Endodermal cell (in vitro differentiated cells): ENCODE measurements at regions not wholly inside any gene's neighbourhood (a gene's known extent, or its start where the extent isn't known, plus 50 kb on each side); places are given as distances from the start of the nearest gene placed in this dataset.

ENCODE experiments used
- DNase-seq: peaks from one replicate; pipeline ENCODE4 v3.0.0-alpha.2; 2017
- H3K27ac ChIP-seq: 2 replicates; pipeline ENCODE4 v1.5.1; 2013; ENCODE audit warnings: mild to moderate bottlenecking, low read depth, low read length, moderate library complexity
- H3K27me3 ChIP-seq: 2 replicates; pipeline ENCODE4 v1.6.1; 2013; ENCODE audit warnings: mild to moderate bottlenecking, low read length, moderate library complexity; ENCODE audit not compliant: insufficient read depth, control insufficient read depth, poor library complexity, severe bottlenecking
- H3K36me3 ChIP-seq: 2 replicates; pipeline ENCODE4 v1.7.0; 2013; ENCODE audit warnings: mild to moderate bottlenecking, low read length, moderate library complexity; ENCODE audit not compliant: control insufficient read depth, insufficient read depth
- H3K4me1 ChIP-seq: one replicate; pipeline ENCODE4 v1.7.0; 2013; ENCODE audit warnings: low read length; ENCODE audit not compliant: control insufficient read depth, insufficient read depth
- H3K4me3 ChIP-seq: 2 replicates; pipeline ENCODE4 v1.5.1; 2013; ENCODE audit warnings: mild to moderate bottlenecking, low read length, moderate library complexity
- H3K9ac ChIP-seq: 2 replicates; pipeline ENCODE4 v1.6.1; 2013; ENCODE audit warnings: mild to moderate bottlenecking, low read length, moderate library complexity; ENCODE audit not compliant: poor library complexity, severe bottlenecking; ENCODE audit errors: extremely low read depth
- H3K9me3 ChIP-seq: 2 replicates; pipeline ENCODE4 v1.6.1; 2013; ENCODE audit warnings: mild to moderate bottlenecking, low read length, moderate library complexity; ENCODE audit not compliant: control insufficient read depth
- H3K27ac Mint-ChIP-seq: 2 replicates; pipeline ENCODE4 v1.8.0; 2020; ENCODE audit warnings: mixed read lengths
- H3K27me3 Mint-ChIP-seq: 2 replicates; pipeline ENCODE4 v1.8.0; 2021; ENCODE audit warnings: mild to moderate bottlenecking, mixed read lengths; ENCODE audit not compliant: insufficient read depth
- H3K36me3 Mint-ChIP-seq: 2 replicates; pipeline ENCODE4 v1.8.0; 2020; ENCODE audit warnings: low read depth, mixed read lengths
- H3K4me1 Mint-ChIP-seq: 2 replicates; pipeline ENCODE4 v1.8.0; 2020; ENCODE audit warnings: mixed read lengths
- H3K4me3 Mint-ChIP-seq: 2 replicates; pipeline ENCODE4 v1.8.0; 2020; ENCODE audit warnings: mild to moderate bottlenecking, moderate library complexity, mixed read lengths
- H3K9me3 Mint-ChIP-seq: 2 replicates; pipeline ENCODE4 v1.8.0; 2020; ENCODE audit warnings: mild to moderate bottlenecking, mixed read lengths
- WGBS, 2 experiments: methylation state at CpG; one replicate each; pipeline versions ENCODE4 v1.1.5 to v1.1.7; 2013; ENCODE audit warnings: missing lambda C conversion rate in 2 of 2, mixed read lengths in 1 of 2; ENCODE audit not compliant: insufficient coverage in 1 of 2, insufficient read length in 1 of 2; 5-methylcytosine and 5-hydroxymethylcytosine counted together
- TF ChIP-seq, protein P1 (sequence below): fragments of 200-600 bp; sonication (generic); conservative IDR thresholded peaks from 2 replicates; pipeline ENCODE4 v1.5.0; 2021; ENCODE audit warnings: antibody characterized with exemption, mild to moderate bottlenecking

GRCh38 chr20:23205611-23206041, 119.5 kb upstream of the CD93 start:
- TF ChIP-seq, protein P1, sequence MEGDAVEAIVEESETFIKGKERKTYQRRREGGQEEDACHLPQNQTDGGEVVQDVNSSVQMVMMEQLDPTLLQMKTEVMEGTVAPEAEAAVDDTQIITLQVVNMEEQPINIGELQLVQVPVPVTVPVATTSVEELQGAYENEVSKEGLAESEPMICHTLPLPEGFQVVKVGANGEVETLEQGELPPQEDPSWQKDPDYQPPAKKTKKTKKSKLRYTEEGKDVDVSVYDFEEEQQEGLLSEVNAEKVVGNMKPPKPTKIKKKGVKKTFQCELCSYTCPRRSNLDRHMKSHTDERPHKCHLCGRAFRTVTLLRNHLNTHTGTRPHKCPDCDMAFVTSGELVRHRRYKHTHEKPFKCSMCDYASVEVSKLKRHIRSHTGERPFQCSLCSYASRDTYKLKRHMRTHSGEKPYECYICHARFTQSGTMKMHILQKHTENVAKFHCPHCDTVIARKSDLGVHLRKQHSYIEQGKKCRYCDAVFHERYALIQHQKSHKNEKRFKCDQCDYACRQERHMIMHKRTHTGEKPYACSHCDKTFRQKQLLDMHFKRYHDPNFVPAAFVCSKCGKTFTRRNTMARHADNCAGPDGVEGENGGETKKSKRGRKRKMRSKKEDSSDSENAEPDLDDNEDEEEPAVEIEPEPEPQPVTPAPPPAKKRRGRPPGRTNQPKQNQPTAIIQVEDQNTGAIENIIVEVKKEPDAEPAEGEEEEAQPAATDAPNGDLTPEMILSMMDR, result no peak
- peaks cover 5% of the 10 kb centered on the region for H3K27me3 Mint-ChIP-seq
- peaks cover 36% of the 10 kb centered on the region for H3K4me1 ChIP-seq
- no peaks in the 10 kb centered on the region for H3K36me3 ChIP-seq
- no peaks in the 10 kb centered on the region for H3K9me3 ChIP-seq
- no peaks in the 10 kb centered on the region for H3K9me3 Mint-ChIP-seq
- H3K4me3 Mint-ChIP-seq, result no peak overlapping the region
- H3K27ac ChIP-seq, result peak overlapping the region; percentile 45
- H3K36me3 Mint-ChIP-seq, result no peaks in the 10 kb centered on the region
- no peak overlapping the region for H3K4me3 ChIP-seq
- H3K27me3 ChIP-seq, result no peaks in the 10 kb centered on the region
- H3K9ac ChIP-seq, result no peak overlapping the region
- H3K4me1 Mint-ChIP-seq, result peaks cover 71% of the 10 kb centered on the region
- H3K27ac Mint-ChIP-seq, result no peak overlapping the region
- peak; percentile 61 for DNase-seq
- WGBS, 2 experiments, result 67 to 74% methylated on average over 5 to 10 of the region's 10 CpGs

DNA sequence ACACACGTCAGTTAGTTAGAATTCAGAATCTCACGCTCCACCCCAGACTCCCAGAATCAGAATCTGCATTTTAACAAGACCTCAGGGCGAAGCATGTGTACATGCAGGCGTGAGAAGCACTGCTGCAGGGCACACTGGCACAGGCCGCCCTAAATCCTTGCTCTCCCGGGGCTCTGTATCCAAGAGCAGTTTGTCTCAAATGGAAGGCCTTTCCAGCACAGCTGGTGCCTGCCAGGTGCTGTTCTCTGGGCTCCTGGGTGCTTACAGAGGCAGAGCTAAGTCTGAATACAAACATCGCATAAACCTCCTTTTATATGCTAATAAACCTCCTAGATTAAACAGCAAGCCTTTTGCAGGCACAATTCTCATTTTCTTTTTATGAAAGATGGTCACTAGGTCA, 119.1 kb upstream of the CD93 start:
- peak; percentile 69 for DNase-seq
- no peaks in the 10 kb centered on the region for H3K36me3 ChIP-seq
- no peak overlapping the region for H3K4me3 Mint-ChIP-seq
- no peak overlapping the region for H3K27ac Mint-ChIP-seq
- H3K36me3 Mint-ChIP-seq, result no peaks in the 10 kb centered on the region
- H3K9me3 ChIP-seq, result no peaks in the 10 kb centered on the region
- H3K27me3 ChIP-seq, result no peaks in the 10 kb centered on the region
- WGBS, 2 experiments, result 56 to 61% methylated on average over 7 of the region's 7 CpGs
- no peak overlapping the region for H3K4me3 ChIP-seq
- H3K4me1 ChIP-seq, result peaks cover 32% of the 10 kb centered on the region
- H3K9me3 Mint-ChIP-seq, result no peaks in the 10 kb centered on the region
- H3K9ac ChIP-seq, result no peak overlapping the region
- peak overlapping the region; percentile 12 for H3K27ac ChIP-seq
- H3K4me1 Mint-ChIP-seq, result peaks cover 70% of the 10 kb centered on the region
- peaks cover 5% of the 10 kb centered on the region for H3K27me3 Mint-ChIP-seq
- TF ChIP-seq, protein P1, result no peak

GRCh38 chr20:23203951-23204730, 118.0 kb upstream of the CD93 start:
- Histone ChIP-seq H3K27ac (no peak overlapping the region), H3K4me1 (peaks cover 31% of the 10 kb centered on the region), H3K4me3 (no peak overlapping the region), H3K9ac (no peak overlapping the region), H3K36me3 (no peaks in the 10 kb centered on the region), H3K27me3 (no peaks in the 10 kb centered on the region), H3K9me3 (no peaks in the 10 kb centered on the region)
- DNase-seq, result no peak
- TF ChIP-seq, protein P1, result no peak
- no peak overlapping the region for H3K4me3 Mint-ChIP-seq
- peak overlapping the region; percentile 4 for H3K27ac Mint-ChIP-seq
- H3K9me3 Mint-ChIP-seq, result no peaks in the 10 kb centered on the region
- peaks cover 63% of the 10 kb centered on the region for H3K4me1 Mint-ChIP-seq
- H3K27me3 Mint-ChIP-seq, result peaks cover 5% of the 10 kb centered on the region
- WGBS, 2 experiments, result 58 to 71% methylated on average over 9 of the region's 9 CpGs
- H3K36me3 Mint-ChIP-seq, result no peaks in the 10 kb centered on the region
